CD4-positive, alpha-beta T cell treated with Interleukin-17A for 1 hour (primary cell): ENCODE measurements at regions not wholly inside any gene's neighbourhood (a gene's known extent, or its start where the extent isn't known, plus 50 kb on each side); places are given as distances from the start of the nearest gene placed in this dataset.

Experiments
- DNase-seq: peaks from one replicate; pipeline ENCODE4 v3.0.0-alpha.2; 2020

- DNase-seq, result no peak
Measured at GRCh38 chr14:27134200-27134599, 536.4 kb upstream of the NOVA1 start.

DNA sequence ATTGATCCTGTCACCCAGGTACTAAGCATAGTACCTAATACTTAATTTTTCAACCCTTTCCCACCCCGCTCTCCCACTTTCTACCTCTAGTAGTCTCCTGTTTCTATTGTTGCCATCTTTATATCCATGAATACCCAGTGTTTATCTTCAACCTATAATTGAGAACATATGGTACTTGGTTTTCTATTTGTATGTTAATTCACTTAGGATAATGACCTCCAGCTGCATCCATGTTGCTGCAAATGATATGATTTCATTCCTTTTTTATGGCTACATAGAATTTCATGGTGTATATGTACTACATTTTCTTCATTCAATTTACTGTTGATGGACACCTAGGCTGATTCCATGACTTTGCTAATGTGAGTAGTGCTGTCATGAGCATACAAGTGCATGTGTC lies 547.3 kb upstream of the NOVA1 start:
- DNase-seq, result no peak

DNA sequence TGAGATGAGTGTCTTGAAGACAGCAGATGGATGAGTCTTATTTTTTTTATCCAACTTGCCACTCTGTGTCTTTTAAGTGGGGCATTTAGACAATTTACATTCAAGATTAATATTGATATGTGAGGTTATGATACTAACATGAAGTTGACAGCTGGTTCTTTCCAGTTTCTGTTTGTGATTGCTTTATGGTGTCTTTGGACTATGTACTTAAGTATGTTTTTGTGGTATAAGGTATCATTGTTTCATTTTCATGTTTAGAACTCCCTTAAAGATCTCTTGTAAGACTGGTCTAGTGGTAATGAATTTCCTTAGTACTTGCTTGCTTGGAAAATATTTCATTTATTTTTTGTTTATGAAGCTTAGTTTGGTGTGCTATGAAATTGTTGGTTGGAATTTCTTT lies 550.3 kb upstream of the NOVA1 start:
- DNase-seq, result no peak

DNA sequence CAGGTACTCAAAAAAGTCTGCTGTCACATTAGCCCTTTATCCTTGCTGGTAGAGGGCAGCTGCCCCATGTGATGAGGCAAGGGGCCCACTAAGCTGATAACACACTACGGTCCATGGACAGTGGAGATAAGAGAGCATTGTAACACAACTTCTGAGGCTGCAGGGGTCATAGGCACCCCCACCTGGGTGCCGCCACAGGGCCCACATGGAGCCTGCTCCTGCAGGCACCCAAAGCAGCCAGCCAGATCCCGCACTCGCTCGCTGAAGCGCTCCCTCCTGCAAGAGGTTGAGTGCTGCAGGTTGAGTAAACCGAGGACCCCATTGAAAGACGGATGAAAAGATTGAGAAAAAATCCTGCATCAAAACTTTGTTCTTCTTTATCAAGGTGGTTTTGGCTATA lies 566.3 kb upstream of the NOVA1 start:
- DNase-seq, result no peak

DNA sequence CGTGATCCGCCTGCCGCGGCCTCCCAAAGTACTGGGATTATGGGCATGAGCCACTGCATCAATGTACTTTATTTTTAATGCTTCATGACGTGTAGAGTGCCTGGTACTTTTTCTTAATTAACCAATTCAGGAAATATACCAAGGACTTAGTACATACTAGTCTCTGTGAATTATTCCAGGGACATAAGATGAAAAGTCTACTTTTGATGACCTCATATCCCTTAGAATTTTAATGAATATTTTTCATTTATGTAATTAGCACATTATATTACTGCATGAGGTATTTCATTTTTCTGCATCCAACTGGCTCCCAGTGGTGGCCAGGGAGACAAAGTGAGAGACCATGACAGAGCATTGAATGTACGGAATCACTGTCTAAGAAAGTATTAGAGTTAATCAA lies 577.7 kb upstream of the NOVA1 start:
- no peak for DNase-seq

GRCh38 chr14:27181333-27181732 lies 583.5 kb upstream of the NOVA1 start:
- no peak for DNase-seq

DNA sequence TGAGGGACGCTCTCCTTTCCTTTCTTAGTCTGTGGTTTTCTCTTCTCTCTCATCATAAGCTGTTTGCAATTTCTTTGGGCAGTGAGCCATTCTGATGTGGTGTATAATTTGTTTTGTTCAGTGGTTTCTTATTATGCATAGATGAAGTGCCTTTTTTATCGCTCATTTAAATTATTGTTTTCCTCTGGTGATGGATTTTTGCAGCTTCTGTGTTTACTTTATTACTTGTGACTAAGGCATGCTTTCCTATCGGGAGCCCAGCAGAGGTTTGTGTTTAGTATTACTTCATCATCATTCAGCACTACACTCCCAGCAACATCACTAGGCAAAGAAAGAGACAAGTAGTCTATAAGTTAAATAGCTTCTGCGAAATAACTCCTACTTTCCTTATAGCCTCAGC lies 586.6 kb upstream of the NOVA1 start:
- no peak for DNase-seq

- no peak for DNase-seq
Measured at GRCh38 chr14:27186048-27186447, 588.2 kb upstream of the NOVA1 start.

- DNase-seq, result no peak
Measured at GRCh38 chr14:27187136-27187535, 589.3 kb upstream of the NOVA1 start.

DNA sequence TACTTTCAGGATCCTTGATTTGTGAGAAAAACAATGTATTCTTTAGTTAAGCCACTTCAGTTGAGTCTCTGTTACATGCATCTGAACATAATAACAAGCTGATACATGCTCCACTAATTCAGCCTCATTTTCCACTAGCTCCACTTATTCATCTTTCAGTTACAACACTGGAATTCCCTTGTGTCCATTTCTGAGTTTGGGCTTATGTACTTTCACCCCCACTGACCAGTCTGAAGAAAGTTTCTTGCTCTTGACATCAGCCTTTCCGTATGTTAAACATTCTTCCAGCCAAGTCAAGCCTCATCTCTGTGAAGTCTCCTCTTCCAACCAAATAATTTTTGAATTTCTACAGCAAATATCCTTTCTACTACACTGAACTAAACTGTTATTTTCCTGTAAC lies 592.5 kb upstream of the NOVA1 start:
- DNase-seq, result no peak

- DNase-seq, result no peak
Measured at GRCh38 chr14:27199272-27199671, 601.4 kb upstream of the NOVA1 start.

- no peak for DNase-seq
Measured at GRCh38 chr14:27205036-27205435, 607.2 kb upstream of the NOVA1 start.

GRCh38 chr14:27211741-27212140 lies 613.9 kb upstream of the NOVA1 start:
- DNase-seq, result no peak

DNA sequence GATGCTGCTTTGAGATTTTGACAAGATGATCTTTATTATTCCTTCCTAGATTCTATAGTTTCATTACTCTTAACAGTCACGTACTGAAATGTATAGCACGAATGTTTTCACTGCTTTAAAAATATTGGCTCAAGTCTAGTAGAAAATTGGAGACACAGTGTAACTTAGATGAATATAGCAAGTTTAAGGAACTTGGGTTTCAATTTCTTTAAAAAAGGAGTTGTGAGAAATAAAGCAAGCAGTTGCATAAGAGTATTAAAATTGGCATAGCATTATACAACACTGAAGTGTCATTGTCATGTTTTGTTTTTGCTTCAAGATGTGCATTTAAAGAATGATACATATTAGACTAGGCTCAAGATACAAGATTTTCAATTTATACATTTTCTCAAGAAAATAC lies 624.8 kb upstream of the NOVA1 start:
- no peak for DNase-seq

DNA sequence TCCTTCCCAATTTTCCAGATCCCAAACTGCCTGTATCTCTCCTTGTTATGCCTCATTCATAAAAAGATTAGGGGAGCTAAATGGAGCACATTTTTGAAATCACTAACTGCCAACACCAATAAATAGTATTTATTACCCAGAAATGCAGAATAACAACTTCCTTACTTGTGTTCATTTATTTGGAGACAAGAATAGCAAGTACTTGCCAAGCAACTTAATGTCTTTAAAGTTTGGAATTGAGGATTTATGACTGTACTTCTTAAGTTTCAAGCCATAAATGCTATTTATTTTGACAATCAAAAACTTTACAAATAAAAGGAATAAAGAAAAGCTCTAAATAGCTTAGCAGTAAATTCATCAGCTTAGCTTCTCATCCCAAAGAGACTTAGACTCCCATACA lies 626.1 kb upstream of the NOVA1 start:
- no peak for DNase-seq

DNA sequence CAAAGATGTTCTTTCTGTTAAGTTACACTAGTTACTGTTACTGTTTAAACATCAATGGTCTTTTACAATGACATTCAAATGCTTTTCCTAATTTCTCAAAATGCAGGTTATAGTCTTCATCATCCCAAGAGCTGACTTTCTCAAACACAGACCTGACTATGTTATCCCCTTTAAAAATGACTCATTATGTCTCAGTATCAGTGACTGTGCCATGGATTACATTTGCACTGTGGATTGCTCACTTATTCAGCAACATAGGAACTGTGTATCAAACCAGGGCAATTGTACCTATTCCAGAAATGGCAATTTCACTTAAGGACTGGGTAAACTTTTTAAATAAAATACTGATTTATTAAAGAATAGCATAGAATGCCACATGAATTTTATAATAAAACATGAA lies 630.2 kb upstream of the NOVA1 start:
- no peak for DNase-seq

DNA sequence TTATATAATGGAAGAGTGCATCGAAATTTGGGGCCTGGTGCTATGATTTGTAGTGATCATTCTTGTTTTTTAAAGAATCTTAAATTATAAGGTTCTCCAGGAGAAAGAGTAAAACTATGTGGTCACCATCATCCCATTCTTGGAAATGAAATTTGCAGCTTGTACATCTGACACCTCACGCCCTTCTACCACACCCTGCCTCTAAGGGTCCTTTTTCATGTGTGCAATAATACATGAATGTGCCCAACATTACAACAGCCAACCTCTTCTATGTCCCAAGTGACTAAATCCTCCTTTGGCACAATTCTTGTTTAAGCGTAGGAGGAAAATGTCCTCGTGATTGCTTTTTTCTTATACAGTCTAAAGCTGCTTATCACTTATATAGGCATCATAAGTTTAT lies 636.5 kb upstream of the NOVA1 start:
- no peak for DNase-seq

- DNase-seq, result no peak
Measured at GRCh38 chr14:27236601-27237000, 638.8 kb upstream of the NOVA1 start.

- no peak for DNase-seq
Measured at GRCh38 chr14:27242874-27243273, 645.0 kb upstream of the NOVA1 start.

GRCh38 chr14:27243365-27243764 lies 645.5 kb upstream of the NOVA1 start:
- DNase-seq, result no peak

DNA sequence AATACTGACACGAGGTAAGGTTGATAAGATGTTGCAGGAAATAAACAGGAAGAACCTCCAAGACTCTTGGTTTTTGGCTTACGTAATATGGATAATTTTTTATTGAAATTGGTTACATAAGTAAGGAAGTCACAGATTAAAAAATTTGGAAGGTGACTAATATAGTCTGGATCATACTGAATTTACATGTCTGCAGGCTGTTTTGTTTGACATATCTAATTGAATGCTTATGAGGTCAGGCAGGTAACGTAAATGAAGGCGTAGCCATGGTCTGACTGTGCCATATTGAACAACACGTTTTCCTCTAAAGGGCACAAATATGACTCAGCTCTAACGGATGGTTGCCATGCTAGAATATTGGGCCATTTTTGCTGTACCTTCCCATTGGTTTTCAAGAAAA lies 648.1 kb upstream of the NOVA1 start:
- DNase-seq, result no peak

DNA sequence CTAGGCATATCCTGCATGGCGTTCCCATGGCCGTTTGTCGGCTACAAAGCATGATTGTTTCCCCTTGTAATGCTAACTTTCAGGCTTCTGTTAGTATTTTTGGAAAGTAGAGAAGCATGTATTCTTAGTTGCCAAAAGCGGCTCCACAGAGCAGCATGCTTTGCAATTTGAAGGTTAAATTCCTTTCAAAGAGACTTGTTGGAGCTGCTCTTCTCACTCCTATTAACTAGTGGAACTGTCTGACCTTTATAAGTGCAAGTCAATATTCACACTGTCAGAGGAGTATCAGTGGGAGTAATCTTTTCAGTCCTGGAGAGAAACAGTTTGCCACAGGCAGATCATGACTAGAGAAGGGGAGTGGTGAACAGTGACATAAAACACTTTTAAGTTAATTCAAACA lies 656.1 kb upstream of the NOVA1 start:
- DNase-seq, result no peak

GRCh38 chr14:27256805-27257204 lies 659.0 kb upstream of the NOVA1 start:
- DNase-seq, result no peak

- DNase-seq, result no peak
Measured at GRCh38 chr14:27267876-27268275, 670.0 kb upstream of the NOVA1 start.

DNA sequence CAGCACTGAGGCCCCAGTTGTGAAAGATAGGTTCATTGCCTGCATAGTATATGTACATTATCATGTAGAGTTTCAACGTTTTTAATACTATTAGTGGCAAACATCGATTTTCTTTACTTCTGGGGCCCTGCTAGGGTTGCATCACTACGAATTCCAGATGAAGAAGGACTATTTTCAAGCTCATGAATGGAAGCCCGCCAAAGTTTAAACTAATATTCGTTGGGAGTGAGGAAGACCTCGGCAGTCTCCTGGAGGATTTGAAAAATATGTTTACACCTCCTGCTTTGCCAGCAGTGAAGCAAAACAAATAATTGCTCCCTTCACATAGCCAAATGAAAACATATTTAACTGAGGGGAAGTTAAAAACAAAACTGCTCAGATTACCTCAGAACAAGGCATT lies 672.9 kb upstream of the NOVA1 start:
- DNase-seq, result no peak

DNA sequence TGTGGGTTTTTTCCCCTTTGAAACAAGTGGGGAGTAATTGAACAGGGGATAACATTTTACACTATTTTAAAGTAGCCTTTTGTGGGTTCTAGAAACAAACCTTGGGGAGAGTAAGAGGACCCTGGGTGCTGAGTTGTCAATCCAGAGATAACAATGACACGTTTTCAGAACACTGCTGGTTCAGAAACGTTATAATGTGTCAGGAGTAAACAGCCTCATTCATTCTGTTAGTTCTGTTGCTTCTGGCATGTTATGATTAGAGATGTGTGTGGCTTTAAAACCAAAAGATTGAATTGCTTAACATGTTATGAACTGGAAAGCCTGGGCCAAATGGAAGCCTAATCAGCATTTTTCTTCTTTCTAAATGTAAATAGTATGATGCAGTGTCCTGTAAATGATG lies 680.5 kb upstream of the NOVA1 start:
- no peak for DNase-seq
